ENCODE measurements at regions not wholly inside any gene's neighbourhood (a gene's known extent, or its start where the extent isn't known, plus 50 kb on each side); places are given as distances from the start of the nearest gene placed in this dataset.
"Not testable (repeated sequence)": the region's sequence is repeated elsewhere in the genome, so short reads cannot be mapped to it uniquely, and the experiment has no call there.

GRCh38 chrX:45422216-45422925 lies 221.7 kb upstream of the DIPK2B start:
- ATAC-seq (ENCODE audit: low FRiP score in 2 of 2) (no peak), DNase-seq (no peak)
- H3K36me3 ChIP-seq: no peaks in the 10 kb centered on the region
- no peaks in the 10 kb centered on the region for H3K9me3 ChIP-seq
- WGBS, 2 donors: 61 to 65% methylated on average over 1 of the region's 1 CpG
- H3K4me1 ChIP-seq: no peaks in the 10 kb centered on the region
- TF ChIP-seq POLR2A (IDR thresholded peaks at IDR 0.05): no peak
- TF ChIP-seq POLR2AphosphoS5 (IDR thresholded peaks at IDR 0.05): no peak
- TF ChIP-seq EP300 (IDR thresholded peaks at IDR 0.05): no peak
- TF ChIP-seq CTCF (IDR thresholded peaks at IDR 0.05): no peak
- no peaks in the 10 kb centered on the region for H3K27me3 ChIP-seq
- H3K4me3 ChIP-seq: no peak overlapping the region
- no peak overlapping the region for H3K27ac ChIP-seq

- H3K27me3 ChIP-seq: no peaks in the 10 kb centered on the region
- H3K36me3 ChIP-seq: no peaks in the 10 kb centered on the region
- DNase-seq (no peak), ATAC-seq (ENCODE audit: low FRiP score in 2 of 2) (no peak)
- H3K4me3 ChIP-seq: no peak overlapping the region
- 81 to 91% methylated on average over 2 of the region's 2 CpGs for WGBS, 2 donors
- no peaks in the 10 kb centered on the region for H3K9me3 ChIP-seq
- H3K27ac ChIP-seq: no peak overlapping the region
- no peaks in the 10 kb centered on the region for H3K4me1 ChIP-seq
- TF ChIP-seq POLR2A (IDR thresholded peaks at IDR 0.05): no peak
These were observed 221.1 kb upstream of the DIPK2B start for GRCh38 chrX:45421806-45422205.

GRCh38 chrX:45404206-45404605 lies 203.5 kb upstream of the DIPK2B start:
- DNase-seq: no peak
- Histone ChIP-seq H3K4me1 (no peaks in the 10 kb centered on the region), H3K27me3 (no peaks in the 10 kb centered on the region), H3K27ac (no peak overlapping the region), H3K9me3 (no peaks in the 10 kb centered on the region), H3K36me3 (no peaks in the 10 kb centered on the region), H3K4me3 (no peak overlapping the region)
- ATAC-seq (ENCODE audit: low FRiP score in 2 of 2): no peak
- TF ChIP-seq POLR2A (IDR thresholded peaks at IDR 0.05): no peak
- TF ChIP-seq POLR2AphosphoS5 (IDR thresholded peaks at IDR 0.05): no peak
- TF ChIP-seq EP300 (IDR thresholded peaks at IDR 0.05): no peak
- no peak for TF ChIP-seq CTCF (IDR thresholded peaks at IDR 0.05)
- WGBS, 2 donors: 72 to 100% methylated on average over 1 to 3 of the region's 3 CpGs

- ATAC-seq (ENCODE audit: low FRiP score in 2 of 2) (no peak), DNase-seq (no peak)
- TF ChIP-seq EP300 (IDR thresholded peaks at IDR 0.05) (no peak), CTCF (IDR thresholded peaks at IDR 0.05) (no peak), POLR2AphosphoS5 (IDR thresholded peaks at IDR 0.05) (no peak), POLR2A (IDR thresholded peaks at IDR 0.05) (no peak)
- 63% methylated on average over 2 of the region's 2 CpGs; no CpG with 5 or more reads in 1 of the 2 donors for WGBS, 2 donors
- Histone ChIP-seq H3K4me3 (no peak overlapping the region), H3K36me3 (no peaks in the 10 kb centered on the region), H3K27me3 (no peaks in the 10 kb centered on the region), H3K4me1 (no peaks in the 10 kb centered on the region), H3K27ac (no peak overlapping the region), H3K9me3 (peaks cover 0 to under 1% (median 0%) of the 10 kb centered on the region in 4 donors)
These were observed 201.2 kb upstream of the DIPK2B start for GRCh38 chrX:45401923-45402322.

GRCh38 chrX:45400951-45401725 lies 200.5 kb upstream of the DIPK2B start:
- ATAC-seq (ENCODE audit: low FRiP score in 2 of 2); H3K4me3 ChIP-seq; H3K36me3 ChIP-seq; H3K27ac ChIP-seq; H3K9me3 ChIP-seq; H3K27me3 ChIP-seq; DNase-seq; H3K4me1 ChIP-seq: not testable (repeated sequence)
- WGBS, 2 donors: 52 to 89% methylated on average over 8 of the region's 8 CpGs
